Left lung (tissue), 4 donors: ENCODE measurements at regions not wholly inside any gene's neighbourhood (a gene's known extent, or its start where the extent isn't known, plus 50 kb on each side); places are given as distances from the start of the nearest gene placed in this dataset.
"Not testable (repeated sequence)": the region's sequence is repeated elsewhere in the genome, so short reads cannot be mapped to it uniquely, and the experiment has no call there.

ENCODE experiments used
- ATAC-seq: fragments of 200-7000 bp; cut with Tn5 transposase; one replicate; pipeline ENCODE4 v1.9.1; 2020; ENCODE audit warnings: moderate library complexity
- DNase-seq, 4 donors: peaks; one replicate each; pipeline ENCODE4 v3.0.0-alpha.2; 2013 to 2020
- H3K27ac ChIP-seq, 2 donors: fragments of 200-600 bp; sonication (generic) in 1 of 2; one replicate each; pipeline versions ENCODE4 v1.5.0 to v1.8.0; 2020 to 2021
- H3K27me3 ChIP-seq, 2 donors: fragments of 200-600 bp; sonication (generic) in 1 of 2; one replicate each; pipeline versions ENCODE4 v1.5.0 to v1.8.0; 2020 to 2021
- H3K36me3 ChIP-seq, 2 donors: fragments of 200-600 bp; sonication (generic) in 1 of 2; one replicate each; pipeline versions ENCODE4 v1.5.0 to v1.8.0; 2020 to 2021
- H3K4me1 ChIP-seq, 2 donors: fragments of 200-600 bp; one replicate each; pipeline ENCODE4 v1.8.0; 2021
- H3K4me3 ChIP-seq, 2 donors: fragments of 200-600 bp; sonication (generic) in 1 of 2; one replicate each; pipeline versions ENCODE4 v1.5.0 to v1.8.0; 2020 to 2021; ENCODE audit warnings: mild to moderate bottlenecking in 1 of 2
- H3K9me3 ChIP-seq, 2 donors: fragments of 200-600 bp; sonication (generic) in 1 of 2; one replicate each; pipeline versions ENCODE4 v1.5.0 to v1.8.0; 2020 to 2021
- CTCF ChIP-seq, 2 donors: fragments of 200-600 bp; sonication (generic) in 1 of 2; IDR thresholded peaks; one replicate each; pipeline versions ENCODE4 v1.5.0 to v1.8.0; 2021; ENCODE audit warnings: antibody characterized with exemption in 2 of 2
- intact Hi-C, 2 donors: fragments of 100-400 bp; cut with DNase I; formaldehyde crosslinking; loops; one replicate each; pipeline versions ENCODE4 v1.11.2 to v1.14.2; 2022
- donor health status: DM: no; HTN: yes; CAD: no.
- donor health status: DM: no; HTN: no; CAD: no.

GRCh38 chr19:20315543-20315942 is 148.5 kb downstream of the ZNF486 start:
- Histone ChIP-seq H3K36me3 (no peaks in the 10 kb centered on the region), H3K4me1 (no peaks in the 10 kb centered on the region), H3K27ac (no peak overlapping the region), H3K27me3 (no peaks in the 10 kb centered on the region), H3K4me3 (no peak overlapping the region), H3K9me3 (peaks cover 0 to 31% of the 10 kb centered on the region in 2 donors)
- no peak for DNase-seq
- no peak for TF ChIP-seq CTCF (IDR thresholded peaks at IDR 0.05)
- ATAC-seq = no peak
- intact Hi-C loops = no loop called here

GRCh38 chr19:20313894-20314293 is 146.9 kb downstream of the ZNF486 start:
- H3K4me1 ChIP-seq = no peaks in the 10 kb centered on the region
- no peak for TF ChIP-seq CTCF (IDR thresholded peaks at IDR 0.05)
- no peaks in the 10 kb centered on the region for H3K27me3 ChIP-seq
- ATAC-seq (no peak), DNase-seq (no peak)
- H3K36me3 ChIP-seq = no peaks in the 10 kb centered on the region
- H3K9me3 ChIP-seq = peaks cover 0 to 44% of the 10 kb centered on the region in 2 donors
- H3K27ac ChIP-seq = no peak overlapping the region
- H3K4me3 ChIP-seq = no peak overlapping the region
- intact Hi-C loops = no loop called here

- H3K36me3 ChIP-seq = no peaks in the 10 kb centered on the region
- DNase-seq (no peak), ATAC-seq (no peak)
- intact Hi-C loops = no loop called here
- no peaks in the 10 kb centered on the region for H3K27me3 ChIP-seq
- peaks cover 0 to 42% of the 10 kb centered on the region in 2 donors for H3K9me3 ChIP-seq
- no peak overlapping the region for H3K4me3 ChIP-seq
- no peak for TF ChIP-seq CTCF (IDR thresholded peaks at IDR 0.05)
- H3K4me1 ChIP-seq = no peaks in the 10 kb centered on the region
- H3K27ac ChIP-seq = no peak overlapping the region
Measured at GRCh38 chr19:20307127-20307526, 140.1 kb downstream of the ZNF486 start.

- H3K4me3 ChIP-seq, H3K36me3 ChIP-seq, H3K27ac ChIP-seq, intact Hi-C loops, ATAC-seq, DNase-seq, H3K27me3 ChIP-seq, H3K4me1 ChIP-seq: not testable (repeated sequence)
- peaks cover 0 to 15% of the 10 kb centered on the region in 2 donors for H3K9me3 ChIP-seq
Measured at GRCh38 chr19:20296314-20296713, 129.3 kb downstream of the ZNF486 start.

GRCh38 chr19:20294181-20294580 is 127.2 kb downstream of the ZNF486 start:
- TF ChIP-seq CTCF (IDR thresholded peaks at IDR 0.05) = no peak
- no peaks in the 10 kb centered on the region for H3K4me1 ChIP-seq
- H3K36me3 ChIP-seq = no peaks in the 10 kb centered on the region
- intact Hi-C loops = no loop called here
- H3K27ac ChIP-seq = no peak overlapping the region
- no peaks in the 10 kb centered on the region for H3K27me3 ChIP-seq
- peaks cover 0 to 18% of the 10 kb centered on the region in 2 donors for H3K9me3 ChIP-seq
- ATAC-seq (no peak), DNase-seq (peak in 1 of 4 donors; percentile 32)
- H3K4me3 ChIP-seq = no peak overlapping the region

GRCh38 chr19:20292520-20292919 is 125.5 kb downstream of the ZNF486 start:
- peaks cover 0 to 23% of the 10 kb centered on the region in 2 donors for H3K9me3 ChIP-seq
- H3K4me1 ChIP-seq, DNase-seq, H3K36me3 ChIP-seq, H3K27ac ChIP-seq, H3K4me3 ChIP-seq, ATAC-seq, H3K27me3 ChIP-seq, intact Hi-C loops: not testable (repeated sequence)
